ENCODE measurements at regions not wholly inside any gene's neighbourhood (a gene's known extent, or its start where the extent isn't known, plus 50 kb on each side); places are given as distances from the start of the nearest gene placed in this dataset.

GRCh38 chr18:51739044-51739666, 541.7 kb upstream of the MEX3C start:
- DNase-seq: no peak

- DNase-seq: no peak
Measured at GRCh38 chr18:51751901-51752300, 554.4 kb upstream of the MEX3C start.

- no peak for DNase-seq
Measured at GRCh38 chr18:51753365-51754057, 556.0 kb upstream of the MEX3C start.

- DNase-seq: no peak
Measured at GRCh38 chr18:51754566-51754965, 557.1 kb upstream of the MEX3C start.

- no peak for DNase-seq
Measured at GRCh38 chr18:51757255-51757924, 559.9 kb upstream of the MEX3C start.

- DNase-seq: no peak
Measured at GRCh38 chr18:51762373-51762772, 564.9 kb upstream of the MEX3C start.

GRCh38 chr18:51765606-51766360, 568.3 kb upstream of the MEX3C start:
- peak; percentile 10 for DNase-seq

GRCh38 chr18:51767293-51767692, 569.8 kb upstream of the MEX3C start:
- no peak for DNase-seq

GRCh38 chr18:51778115-51778514, 561.9 kb upstream of the DCC start:
- no peak for DNase-seq

GRCh38 chr18:51789871-51790270, 550.1 kb upstream of the DCC start:
- no peak for DNase-seq

- no peak for DNase-seq
Measured at GRCh38 chr18:51801514-51801913, 538.5 kb upstream of the DCC start.

GRCh38 chr18:51802569-51803428, 537.2 kb upstream of the DCC start:
- no peak for DNase-seq

GRCh38 chr18:51807336-51807735, 532.7 kb upstream of the DCC start:
- no peak for DNase-seq

- no peak for DNase-seq
Measured at GRCh38 chr18:51811883-51812282, 528.1 kb upstream of the DCC start.

GRCh38 chr18:51813740-51814139, 526.3 kb upstream of the DCC start:
- DNase-seq: no peak

- DNase-seq: no peak
Measured at GRCh38 chr18:51821610-51822009, 518.4 kb upstream of the DCC start.

GRCh38 chr18:51824746-51825145, 515.3 kb upstream of the DCC start:
- DNase-seq: no peak

GRCh38 chr18:51833850-51834249, 506.1 kb upstream of the DCC start:
- no peak for DNase-seq

- no peak for DNase-seq
Measured at GRCh38 chr18:51848702-51849101, 491.3 kb upstream of the DCC start.

GRCh38 chr18:51852681-51853080, 487.3 kb upstream of the DCC start:
- DNase-seq: no peak

GRCh38 chr18:51857989-51858388, 482.0 kb upstream of the DCC start:
- no peak for DNase-seq

- DNase-seq: no peak
Measured at GRCh38 chr18:51861046-51861445, 479.0 kb upstream of the DCC start.
